Activated naive CD4-positive, alpha-beta T cell treated with anti-CD3 and anti-CD28 coated beads for 36 hours (primary cell): ENCODE measurements at regions not wholly inside any gene's neighbourhood (a gene's known extent, or its start where the extent isn't known, plus 50 kb on each side); places are given as distances from the start of the nearest gene placed in this dataset.

ENCODE experiments used
- CTCF ChIA-PET: fragments of 350-600 bp; sonication (Branson Sonifier 250); formaldehyde crosslinking; loops from one replicate; lab custom pipeline; 2021; ENCODE audit warnings: antibody characterized with exemption; lab: Charles Lee
- DNase-seq: peaks from one replicate; pipeline ENCODE4 v3.0.0-alpha.2; 2020
- H3K27ac Mint-ChIP-seq: one replicate; pipeline ENCODE4 v1.8.0; 2021; ENCODE audit warnings: mild to moderate bottlenecking, mixed read lengths
- H3K27me3 Mint-ChIP-seq: one replicate; pipeline ENCODE4 v1.8.0; 2021; ENCODE audit warnings: low read depth, mixed read lengths
- H3K36me3 Mint-ChIP-seq: one replicate; pipeline ENCODE4 v1.8.0; 2021; ENCODE audit warnings: low read depth, mixed read lengths
- H3K4me1 Mint-ChIP-seq: one replicate; pipeline ENCODE4 v1.8.0; 2021; ENCODE audit warnings: low read depth, mixed read lengths
- H3K4me3 Mint-ChIP-seq: one replicate; pipeline ENCODE4 v1.8.0; 2021; ENCODE audit warnings: mild to moderate bottlenecking, moderate library complexity, mixed read lengths
- H3K9me3 Mint-ChIP-seq: one replicate; pipeline ENCODE4 v1.8.0; 2021; ENCODE audit warnings: mixed read lengths
- intact Hi-C: fragments of 100-400 bp; cut with micrococcal nuclease; formaldehyde crosslinking; loops from one replicate; pipeline ENCODE4 v1.15.1; 2023

- intact Hi-C loops, result no loop called here
- Mint-ChIP-seq H3K4me1 (no peaks in the 10 kb centered on the region), H3K27me3 (peaks cover 8% of the 10 kb centered on the region), H3K9me3 (no peaks in the 10 kb centered on the region), H3K27ac (no peak overlapping the region), H3K4me3 (no peak overlapping the region), H3K36me3 (no peaks in the 10 kb centered on the region)
- CTCF ChIA-PET, result no interaction called here
- DNase-seq, result no peak
Measured at GRCh38 chr1:63023637-63024036, 239.7 kb downstream of the ATG4C start.

- H3K36me3 Mint-ChIP-seq, result no peaks in the 10 kb centered on the region
- H3K27ac Mint-ChIP-seq, result no peak overlapping the region
- no peaks in the 10 kb centered on the region for H3K9me3 Mint-ChIP-seq
- CTCF ChIA-PET, result no interaction called here
- no peak overlapping the region for H3K4me3 Mint-ChIP-seq
- H3K27me3 Mint-ChIP-seq, result peaks cover 6% of the 10 kb centered on the region
- no peaks in the 10 kb centered on the region for H3K4me1 Mint-ChIP-seq
- DNase-seq, result no peak
- intact Hi-C loops, result no loop called here
Measured at GRCh38 chr1:63024132-63024531, 240.2 kb downstream of the ATG4C start.

- peaks cover 2% of the 10 kb centered on the region for H3K27me3 Mint-ChIP-seq
- H3K9me3 Mint-ChIP-seq, result no peaks in the 10 kb centered on the region
- intact Hi-C loops, result no loop called here
- H3K4me1 Mint-ChIP-seq, result no peaks in the 10 kb centered on the region
- CTCF ChIA-PET, result interaction anchor here (0.7 kb wide), 1 partner anchor 1328 kb away, joined by 3 read pairs; no protein-coding TSS in a partner anchor
- no peak for DNase-seq
- no peak overlapping the region for H3K27ac Mint-ChIP-seq
- H3K36me3 Mint-ChIP-seq, result no peaks in the 10 kb centered on the region
- H3K4me3 Mint-ChIP-seq, result no peak overlapping the region
Measured at GRCh38 chr1:63027176-63027575, 243.2 kb downstream of the ATG4C start.

- Mint-ChIP-seq H3K36me3 (no peaks in the 10 kb centered on the region), H3K27me3 (peaks cover 6% of the 10 kb centered on the region), H3K9me3 (no peaks in the 10 kb centered on the region), H3K4me1 (no peaks in the 10 kb centered on the region), H3K27ac (no peak overlapping the region), H3K4me3 (no peak overlapping the region)
- CTCF ChIA-PET, result no interaction called here
- no peak for DNase-seq
- intact Hi-C loops, result no loop called here
Measured at GRCh38 chr1:63032171-63032570, 248.2 kb downstream of the ATG4C start.

- CTCF ChIA-PET, result interaction anchor here (0.6 kb wide), 2 partner anchors 152 to 230 kb away, joined by 3 to 4 read pairs; no protein-coding TSS in a partner anchor
- no peak overlapping the region for H3K4me3 Mint-ChIP-seq
- peaks cover 6% of the 10 kb centered on the region for H3K27me3 Mint-ChIP-seq
- no peaks in the 10 kb centered on the region for H3K9me3 Mint-ChIP-seq
- H3K36me3 Mint-ChIP-seq, result no peaks in the 10 kb centered on the region
- intact Hi-C loops, result no loop called here
- no peak overlapping the region for H3K27ac Mint-ChIP-seq
- H3K4me1 Mint-ChIP-seq, result no peaks in the 10 kb centered on the region
- no peak for DNase-seq
Measured at GRCh38 chr1:63033211-63033610, 249.3 kb downstream of the ATG4C start.

GRCh38 chr1:63034256-63034655 lies 250.3 kb downstream of the ATG4C start:
- Mint-ChIP-seq H3K27ac (no peak overlapping the region), H3K36me3 (no peaks in the 10 kb centered on the region), H3K4me1 (no peaks in the 10 kb centered on the region), H3K4me3 (no peak overlapping the region), H3K9me3 (no peaks in the 10 kb centered on the region), H3K27me3 (peaks cover 6% of the 10 kb centered on the region)
- CTCF ChIA-PET, result no interaction called here
- no peak for DNase-seq
- intact Hi-C loops, result no loop called here

- Mint-ChIP-seq H3K36me3 (no peaks in the 10 kb centered on the region), H3K9me3 (no peaks in the 10 kb centered on the region), H3K27ac (no peak overlapping the region), H3K4me3 (no peak overlapping the region), H3K4me1 (no peaks in the 10 kb centered on the region), H3K27me3 (peaks cover 5% of the 10 kb centered on the region)
- DNase-seq, result no peak
- intact Hi-C loops, result no loop called here
- CTCF ChIA-PET, result no interaction called here
Measured at GRCh38 chr1:63038586-63038985, 254.7 kb downstream of the ATG4C start.

GRCh38 chr1:63041660-63042059 lies 257.7 kb downstream of the ATG4C start:
- H3K27ac Mint-ChIP-seq, result no peak overlapping the region
- no peak overlapping the region for H3K4me3 Mint-ChIP-seq
- peaks cover 6% of the 10 kb centered on the region for H3K27me3 Mint-ChIP-seq
- DNase-seq, result no peak
- no peaks in the 10 kb centered on the region for H3K36me3 Mint-ChIP-seq
- intact Hi-C loops, result no loop called here
- CTCF ChIA-PET, result no interaction called here
- H3K9me3 Mint-ChIP-seq, result no peaks in the 10 kb centered on the region
- no peaks in the 10 kb centered on the region for H3K4me1 Mint-ChIP-seq

GRCh38 chr1:63042278-63042677 lies 258.3 kb downstream of the ATG4C start:
- H3K27ac Mint-ChIP-seq, result no peak overlapping the region
- H3K4me1 Mint-ChIP-seq, result no peaks in the 10 kb centered on the region
- DNase-seq, result no peak
- peaks cover 6% of the 10 kb centered on the region for H3K27me3 Mint-ChIP-seq
- CTCF ChIA-PET, result no interaction called here
- H3K36me3 Mint-ChIP-seq, result no peaks in the 10 kb centered on the region
- no peaks in the 10 kb centered on the region for H3K9me3 Mint-ChIP-seq
- H3K4me3 Mint-ChIP-seq, result no peak overlapping the region
- intact Hi-C loops, result no loop called here

- Mint-ChIP-seq H3K4me3 (no peak overlapping the region), H3K36me3 (no peaks in the 10 kb centered on the region), H3K4me1 (no peaks in the 10 kb centered on the region), H3K27me3 (peaks cover 12% of the 10 kb centered on the region), H3K9me3 (no peaks in the 10 kb centered on the region), H3K27ac (no peak overlapping the region)
- intact Hi-C loops, result no loop called here
- CTCF ChIA-PET, result no interaction called here
- no peak for DNase-seq
Measured at GRCh38 chr1:63046539-63046938, 262.6 kb downstream of the ATG4C start.

- Mint-ChIP-seq H3K27me3 (peaks cover 10% of the 10 kb centered on the region), H3K36me3 (no peaks in the 10 kb centered on the region), H3K4me1 (no peaks in the 10 kb centered on the region), H3K4me3 (no peak overlapping the region), H3K9me3 (no peaks in the 10 kb centered on the region), H3K27ac (no peak overlapping the region)
- intact Hi-C loops, result no loop called here
- DNase-seq, result no peak
- CTCF ChIA-PET, result no interaction called here
Measured at GRCh38 chr1:63049135-63049534, 265.2 kb downstream of the ATG4C start.

GRCh38 chr1:63051356-63051755 lies 267.4 kb downstream of the ATG4C start:
- no peak for DNase-seq
- Mint-ChIP-seq H3K27ac (no peak overlapping the region), H3K36me3 (no peaks in the 10 kb centered on the region), H3K4me1 (no peaks in the 10 kb centered on the region), H3K9me3 (no peaks in the 10 kb centered on the region), H3K4me3 (no peak overlapping the region), H3K27me3 (peaks cover 12% of the 10 kb centered on the region)
- CTCF ChIA-PET, result no interaction called here
- intact Hi-C loops, result loop anchor here (10.0 kb wide), 1 partner anchor 363 kb away; no protein-coding TSS in a partner anchor

- no peak overlapping the region for H3K27ac Mint-ChIP-seq
- CTCF ChIA-PET, result no interaction called here
- H3K36me3 Mint-ChIP-seq, result no peaks in the 10 kb centered on the region
- intact Hi-C loops, result loop anchor here (10.0 kb wide), 1 partner anchor 363 kb away; no protein-coding TSS in a partner anchor
- H3K4me3 Mint-ChIP-seq, result no peak overlapping the region
- H3K4me1 Mint-ChIP-seq, result no peaks in the 10 kb centered on the region
- H3K27me3 Mint-ChIP-seq, result peaks cover 13% of the 10 kb centered on the region
- DNase-seq, result no peak
- H3K9me3 Mint-ChIP-seq, result no peaks in the 10 kb centered on the region
Measured at GRCh38 chr1:63051886-63052285, 268.0 kb downstream of the ATG4C start.
